ENCODE measurements at regions not wholly inside any gene's neighbourhood (a gene's known extent, or its start where the extent isn't known, plus 50 kb on each side); places are given as distances from the start of the nearest gene placed in this dataset.

- Histone ChIP-seq H3K36me3 (ENCODE audit: insufficient read depth) (no peaks in the 10 kb centered on the region), H3K4me1 (ENCODE audit: insufficient read depth) (no peaks in the 10 kb centered on the region; the same call in 1 of the 2 replicates), H3K27me3 (ENCODE audit: insufficient read depth) (no peaks in the 10 kb centered on the region), H3K4me2 (no peak overlapping the region), H3K9me2 (ENCODE audit: insufficient read depth) (0 out of 2 replicates have a peak, but pooled peaks cover 5% of the 10 kb centered on the region), H3K27ac (ENCODE audit: low read depth) (no peak overlapping the region), H4K20me1 (replicated peaks; ENCODE audit: insufficient read depth) (no peaks in the 10 kb centered on the region), H2AFZ (no peak overlapping the region), H3K79me2 (replicated peaks; ENCODE audit: insufficient read depth) (no peaks in the 10 kb centered on the region), H3F3A (replicated peaks; ENCODE audit: low read depth) (no peaks in the 10 kb centered on the region), H3K4me3 (no peak overlapping the region)
- DNase-seq (ENCODE audit: low spot score), result no peak
- H3K36me3 Mint-ChIP-seq (ENCODE audit: low read depth), result no peaks in the 10 kb centered on the region
- no peaks in the 10 kb centered on the region for H3K27me3 Mint-ChIP-seq (ENCODE audit: insufficient read depth, low read depth, poor library complexity)
- no peak overlapping the region for H3K4me3 Mint-ChIP-seq
- ATAC-seq, result no peak
- H3K4me1 Mint-ChIP-seq, result peaks cover 6% of the 10 kb centered on the region; the same call in 2 of the 3 replicates
- H3K9me3 Mint-ChIP-seq, result no peaks in the 10 kb centered on the region
- no peak overlapping the region for H3K27ac Mint-ChIP-seq
- TF ChIP-seq ZNF462 (CRISPR knock-in tag; IDR thresholded peaks at IDR 0.05), result no peak
- no peak for TF ChIP-seq ZNF114 (CRISPR knock-in tag; IDR thresholded peaks at IDR 0.05)
- no peak for TF ChIP-seq EZH2 (IDR thresholded peaks at IDR 0.05; ENCODE audit: low read depth, unreplicated experiment)
- TF ChIP-seq POLR2AphosphoS5 (IDR thresholded peaks at IDR 0.05; ENCODE audit: low read depth), result no peak
- TF ChIP-seq ETS1 (IDR thresholded peaks at IDR 0.05), result no peak
- TF ChIP-seq ZNF331 (CRISPR knock-in tag; IDR thresholded peaks at IDR 0.05; ENCODE audit: low read depth), result no peak
- no peak for TF ChIP-seq REST (IDR thresholded peaks at IDR 0.05; ENCODE audit: unreplicated experiment)
- TF ChIP-seq JUNB (IDR thresholded peaks at IDR 0.05; ENCODE audit: unreplicated experiment), result no peak
- no peak for TF ChIP-seq STAT1 (IDR thresholded peaks at IDR 0.05; ENCODE audit: unreplicated experiment)
- TF ChIP-seq NANOG (IDR thresholded peaks at IDR 0.05; ENCODE audit: borderline replicate concordance), result no peak
Measured at GRCh38 chr5:153884612-153884957, 154.1 kb downstream of the FAM114A2 start.

All from GM23338 (cell line).